Mesendoderm (in vitro differentiated cells): ENCODE measurements at regions not wholly inside any gene's neighbourhood (a gene's known extent, or its start where the extent isn't known, plus 50 kb on each side); places are given as distances from the start of the nearest gene placed in this dataset.

Experiments used
- DNase-seq: peaks from one replicate; pipeline ENCODE4 v3.0.0; 2013
- H2AK5ac ChIP-seq: 2 replicates; pipeline ENCODE4 v1.6.1; 2013; ENCODE audit warnings: low read length, inconsistent platforms
- H2BK120ac ChIP-seq: 2 replicates; pipeline ENCODE4 v1.6.1; 2013; ENCODE audit warnings: low read depth, mild to moderate bottlenecking, low read length, moderate library complexity, mixed read lengths
- H2BK15ac ChIP-seq: replicated peaks from 2 replicates; pipeline ENCODE4 v1.6.1; 2013; ENCODE audit warnings: low read depth, mild to moderate bottlenecking, moderate library complexity
- H2BK5ac ChIP-seq: 2 replicates; pipeline ENCODE4 v1.6.1; 2013; ENCODE audit warnings: low read length, inconsistent platforms
- H3K18ac ChIP-seq: 2 replicates; pipeline ENCODE4 v1.6.1; 2013; ENCODE audit warnings: mild to moderate bottlenecking, low read length, mixed read lengths
- H3K23ac ChIP-seq: one replicate; pipeline ENCODE4 v1.6.1; 2013; ENCODE audit warnings: low read length
- H3K27ac ChIP-seq: 2 replicates; pipeline ENCODE4 v1.5.1; 2013; ENCODE audit warnings: low read depth, mild to moderate bottlenecking, inconsistent platforms, low read length, moderate library complexity
- H3K27me3 ChIP-seq: 2 replicates; pipeline ENCODE4 v1.6.1; 2013; ENCODE audit warnings: low read length, control low read depth, mild to moderate bottlenecking, inconsistent platforms; ENCODE audit not compliant: insufficient read depth, poor library complexity
- H3K36me3 ChIP-seq: 2 replicates; pipeline ENCODE4 v1.6.1; 2013; ENCODE audit warnings: low read length, inconsistent platforms; ENCODE audit not compliant: control insufficient read depth, insufficient read depth
- H3K4ac ChIP-seq: one replicate; pipeline ENCODE4 v1.6.1; 2013; ENCODE audit warnings: low read depth, mild to moderate bottlenecking, low read length, moderate library complexity
- H3K4me1 ChIP-seq: 2 replicates; pipeline ENCODE4 v1.6.1; 2013; ENCODE audit warnings: low read depth, low read length, inconsistent platforms; ENCODE audit not compliant: control insufficient read depth
- H3K4me2 ChIP-seq: 2 replicates; pipeline ENCODE4 v1.6.1; 2013; ENCODE audit warnings: low read length
- H3K4me3 ChIP-seq: 2 replicates; pipeline ENCODE4 v1.5.1; 2013; ENCODE audit warnings: mild to moderate bottlenecking, low read length
- H3K56ac ChIP-seq: one replicate; pipeline ENCODE4 v1.6.1; 2013; ENCODE audit warnings: low read length
- H3K79me1 ChIP-seq: 2 replicates; pipeline ENCODE4 v1.6.1; 2013; ENCODE audit warnings: low read length, inconsistent platforms
- H3K79me2 ChIP-seq: 2 replicates; pipeline ENCODE4 v1.6.1; 2013; ENCODE audit warnings: mild to moderate bottlenecking, low read length; ENCODE audit not compliant: control insufficient read depth, insufficient read depth
- H3K9ac ChIP-seq: 2 replicates; pipeline ENCODE4 v1.6.1; 2013; ENCODE audit warnings: low read length, inconsistent platforms
- H4K5ac ChIP-seq: one replicate; pipeline ENCODE4 v1.6.1; 2013; ENCODE audit warnings: low read length
- H4K8ac ChIP-seq: one replicate; pipeline ENCODE4 v1.6.1; 2013; ENCODE audit warnings: low read depth, mild to moderate bottlenecking, control low read depth, low read length, moderate library complexity
- WGBS: extraction: QIAGEN DNeasy Blood & Tissue Kit; methylation state at CpG from one replicate; pipeline ENCODE4 v1.1.7; 2013; ENCODE audit warnings: low lambda C conversion rate, missing lambda C conversion rate; ENCODE audit not compliant: insufficient coverage; ENCODE audit errors: extremely low coverage; 5-methylcytosine and 5-hydroxymethylcytosine counted together

DNA sequence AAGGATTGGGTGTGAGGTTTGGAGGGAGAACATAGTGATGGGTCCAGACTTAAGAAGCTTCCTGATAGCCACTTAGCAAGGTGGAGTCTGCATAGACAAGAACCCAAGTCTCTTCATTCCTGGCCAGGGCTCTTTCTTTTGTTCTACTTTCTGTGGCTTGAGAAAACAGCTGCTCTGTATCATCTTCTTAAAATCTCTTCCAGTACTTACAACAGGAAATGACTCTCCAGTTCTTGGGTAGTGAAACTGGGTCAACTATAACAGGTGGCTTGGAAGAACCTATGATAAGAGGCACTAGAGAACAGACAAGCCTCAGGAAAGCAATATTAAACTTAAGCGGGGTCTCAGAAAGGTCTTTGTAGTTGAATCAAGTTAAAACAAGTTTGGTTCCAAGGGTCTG, 148.1 kb upstream of the USP24 start:
- no peak overlapping the region for H3K56ac ChIP-seq
- H3K18ac ChIP-seq, result no peak overlapping the region
- H3K4me2 ChIP-seq, result no peak overlapping the region
- H2BK5ac ChIP-seq, result no peak overlapping the region
- no peaks in the 10 kb centered on the region for H3K27me3 ChIP-seq
- no peak overlapping the region for H3K23ac ChIP-seq
- H3K4me1 ChIP-seq, result no peaks in the 10 kb centered on the region
- no peaks in the 10 kb centered on the region for H3K36me3 ChIP-seq
- H3K79me2 ChIP-seq, result no peaks in the 10 kb centered on the region
- H3K4me3 ChIP-seq, result no peak overlapping the region
- H2AK5ac ChIP-seq, result no peak overlapping the region
- H3K4ac ChIP-seq, result no peak overlapping the region
- H3K27ac ChIP-seq, result no peak overlapping the region
- no peak overlapping the region for H4K5ac ChIP-seq
- no CpG with 5 or more reads among the region's 1 CpG for WGBS
- no peak overlapping the region for H2BK120ac ChIP-seq
- H2BK15ac ChIP-seq, result no peak overlapping the region
- no peak for DNase-seq
- H3K9ac ChIP-seq, result no peak overlapping the region
- H3K79me1 ChIP-seq, result no peaks in the 10 kb centered on the region
- no peak overlapping the region for H4K8ac ChIP-seq

GRCh38 chr1:55362558-55362957, 147.4 kb upstream of the USP24 start:
- Histone ChIP-seq H3K4me2 (no peak overlapping the region), H3K36me3 (no peaks in the 10 kb centered on the region), H3K79me2 (no peaks in the 10 kb centered on the region), H3K27ac (no peak overlapping the region), H2AK5ac (no peak overlapping the region), H2BK120ac (no peak overlapping the region), H2BK5ac (no peak overlapping the region), H3K4me1 (no peaks in the 10 kb centered on the region), H3K27me3 (no peaks in the 10 kb centered on the region), H3K4me3 (no peak overlapping the region), H3K18ac (no peak overlapping the region), H3K9ac (no peak overlapping the region), H3K23ac (no peak overlapping the region), H3K56ac (no peak overlapping the region), H3K79me1 (no peaks in the 10 kb centered on the region), H2BK15ac (no peak overlapping the region), H4K8ac (no peak overlapping the region), H3K4ac (no peak overlapping the region), H4K5ac (no peak overlapping the region)
- DNase-seq, result no peak
- no CpG with 5 or more reads among the region's 3 CpGs for WGBS

- no CpG with 5 or more reads among the region's 3 CpGs for WGBS
- no peak overlapping the region for H4K5ac ChIP-seq
- no peaks in the 10 kb centered on the region for H3K27me3 ChIP-seq
Measured at GRCh38 chr1:55359611-55360010, 144.4 kb upstream of the USP24 start.

DNA sequence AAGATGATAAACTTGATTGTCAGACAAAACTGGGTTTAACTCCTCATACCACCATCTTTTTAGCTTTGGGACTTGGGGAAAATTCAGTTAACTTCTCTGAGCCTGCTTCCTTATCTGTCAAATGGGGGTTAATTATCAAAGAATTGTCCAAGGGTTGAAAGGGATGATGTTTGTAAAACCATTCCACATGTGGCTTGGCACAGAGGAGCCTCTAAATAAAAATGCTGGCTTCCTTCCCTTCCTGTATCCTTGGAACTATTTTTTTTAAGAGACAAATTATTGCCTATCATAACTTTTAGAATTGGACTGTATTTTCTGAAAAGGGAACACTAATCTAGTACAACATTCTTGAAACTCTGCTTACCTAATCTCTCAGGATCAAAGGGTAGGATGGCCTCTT, 143.4 kb upstream of the USP24 start:
- Histone ChIP-seq H3K9ac (no peak overlapping the region), H3K27me3 (no peaks in the 10 kb centered on the region)

More at GRCh38 chr1:55359611-55360010, 144.4 kb upstream of the USP24 start:
- H3K27ac ChIP-seq, result no peak overlapping the region
- H3K56ac ChIP-seq, result no peak overlapping the region
- H4K8ac ChIP-seq, result no peak overlapping the region
- no peak overlapping the region for H2AK5ac ChIP-seq
- no peaks in the 10 kb centered on the region for H3K36me3 ChIP-seq
- no peak overlapping the region for H3K4me2 ChIP-seq
- no peak overlapping the region for H3K4ac ChIP-seq
- H3K4me1 ChIP-seq, result no peaks in the 10 kb centered on the region
- H2BK15ac ChIP-seq, result no peak overlapping the region
- no peaks in the 10 kb centered on the region for H3K79me1 ChIP-seq
- H3K79me2 ChIP-seq, result no peaks in the 10 kb centered on the region
- no peak overlapping the region for H3K23ac ChIP-seq
- H3K4me3 ChIP-seq, result no peak overlapping the region
- H3K18ac ChIP-seq, result no peak overlapping the region
- peak; percentile 14 for DNase-seq
- H2BK5ac ChIP-seq, result no peak overlapping the region
- no peak overlapping the region for H3K9ac ChIP-seq
- H2BK120ac ChIP-seq, result no peak overlapping the region

DNA sequence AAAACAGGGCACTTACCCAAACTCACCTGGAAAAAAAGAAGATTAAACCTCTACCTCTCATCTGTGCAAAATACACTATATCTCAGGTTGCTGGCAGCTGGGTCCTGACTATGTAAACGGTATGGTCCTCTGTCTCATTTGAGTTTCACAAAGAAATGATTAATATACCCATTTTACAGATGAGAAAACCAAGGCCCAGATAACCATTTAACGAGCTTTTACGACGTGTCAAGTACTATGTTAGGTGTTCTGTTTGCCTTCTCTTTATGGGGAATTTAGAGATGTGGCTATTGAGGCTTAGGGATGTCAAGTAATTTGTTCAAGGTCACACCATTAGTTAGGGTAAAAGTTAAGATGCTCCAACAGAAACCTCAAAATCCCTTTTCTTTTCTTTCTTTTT, 140.4 kb upstream of the USP24 start:
- Histone ChIP-seq H3K36me3 (no peaks in the 10 kb centered on the region), H3K4me3 (no peak overlapping the region), H3K79me2 (no peaks in the 10 kb centered on the region), H2AK5ac (no peak overlapping the region), H3K23ac (no peak overlapping the region), H3K18ac (no peak overlapping the region), H3K56ac (no peak overlapping the region), H3K27ac (no peak overlapping the region), H3K27me3 (no peaks in the 10 kb centered on the region), H3K4ac (no peak overlapping the region), H2BK15ac (no peak overlapping the region), H3K4me1 (no peaks in the 10 kb centered on the region), H4K8ac (no peak overlapping the region), H4K5ac (no peak overlapping the region), H3K4me2 (no peak overlapping the region), H3K9ac (no peak overlapping the region), H2BK120ac (no peak overlapping the region), H3K79me1 (no peaks in the 10 kb centered on the region), H2BK5ac (no peak overlapping the region)
- WGBS, result no CpG with 5 or more reads among the region's 4 CpGs
- no peak for DNase-seq

More for the DNA sequence above, 143.4 kb upstream of the USP24 start:
- H4K5ac ChIP-seq, result no peak overlapping the region
- no peak overlapping the region for H3K18ac ChIP-seq
- H3K4me3 ChIP-seq, result no peak overlapping the region
- H3K27ac ChIP-seq, result no peak overlapping the region
- no peak overlapping the region for H4K8ac ChIP-seq
- H3K79me1 ChIP-seq, result no peaks in the 10 kb centered on the region
- no peak overlapping the region for H2BK5ac ChIP-seq
- H2AK5ac ChIP-seq, result no peak overlapping the region
- no peak overlapping the region for H3K23ac ChIP-seq
- no peak overlapping the region for H3K4ac ChIP-seq
- no peaks in the 10 kb centered on the region for H3K4me1 ChIP-seq
- H3K56ac ChIP-seq, result no peak overlapping the region
- no peaks in the 10 kb centered on the region for H3K79me2 ChIP-seq
- H3K36me3 ChIP-seq, result no peaks in the 10 kb centered on the region
- no peak overlapping the region for H2BK120ac ChIP-seq
- no peak for DNase-seq
- no peak overlapping the region for H3K4me2 ChIP-seq
- no peak overlapping the region for H2BK15ac ChIP-seq

GRCh38 chr1:55353707-55354620, 138.8 kb upstream of the USP24 start:
- H2BK5ac ChIP-seq, result no peak overlapping the region
- no CpG with 5 or more reads among the region's 10 CpGs for WGBS

More at GRCh38 chr1:55353707-55354620, 138.8 kb upstream of the USP24 start:
- Histone ChIP-seq H3K79me2 (no peaks in the 10 kb centered on the region), H3K4me1 (no peaks in the 10 kb centered on the region), H3K27me3 (no peaks in the 10 kb centered on the region), H3K9ac (no peak overlapping the region), H3K36me3 (no peaks in the 10 kb centered on the region), H3K79me1 (no peaks in the 10 kb centered on the region), H3K56ac (no peak overlapping the region), H2BK15ac (no peak overlapping the region), H3K4ac (no peak overlapping the region), H4K5ac (no peak overlapping the region), H3K23ac (no peak overlapping the region), H2BK120ac (no peak overlapping the region), H3K4me2 (no peak overlapping the region), H3K27ac (no peak overlapping the region), H4K8ac (no peak overlapping the region), H2AK5ac (no peak overlapping the region), H3K4me3 (no peak overlapping the region), H3K18ac (no peak overlapping the region)
- no peak for DNase-seq
